GM19438 (cell line): ENCODE measurements at regions not wholly inside any gene's neighbourhood (a gene's known extent, or its start where the extent isn't known, plus 50 kb on each side); places are given as distances from the start of the nearest gene placed in this dataset.

Experiments used
- ATAC-seq: cut with Tn5 transposase; IDR thresholded peaks from one replicate; pipeline ENCODE4 v1.9.1; 2021; ENCODE audit warnings: low read depth; ENCODE audit not compliant: unreplicated experiment

- ATAC-seq: no peak
These were observed 262.7 kb upstream of the STT3B start for GRCh38 chr3:31270010-31270409.

DNA sequence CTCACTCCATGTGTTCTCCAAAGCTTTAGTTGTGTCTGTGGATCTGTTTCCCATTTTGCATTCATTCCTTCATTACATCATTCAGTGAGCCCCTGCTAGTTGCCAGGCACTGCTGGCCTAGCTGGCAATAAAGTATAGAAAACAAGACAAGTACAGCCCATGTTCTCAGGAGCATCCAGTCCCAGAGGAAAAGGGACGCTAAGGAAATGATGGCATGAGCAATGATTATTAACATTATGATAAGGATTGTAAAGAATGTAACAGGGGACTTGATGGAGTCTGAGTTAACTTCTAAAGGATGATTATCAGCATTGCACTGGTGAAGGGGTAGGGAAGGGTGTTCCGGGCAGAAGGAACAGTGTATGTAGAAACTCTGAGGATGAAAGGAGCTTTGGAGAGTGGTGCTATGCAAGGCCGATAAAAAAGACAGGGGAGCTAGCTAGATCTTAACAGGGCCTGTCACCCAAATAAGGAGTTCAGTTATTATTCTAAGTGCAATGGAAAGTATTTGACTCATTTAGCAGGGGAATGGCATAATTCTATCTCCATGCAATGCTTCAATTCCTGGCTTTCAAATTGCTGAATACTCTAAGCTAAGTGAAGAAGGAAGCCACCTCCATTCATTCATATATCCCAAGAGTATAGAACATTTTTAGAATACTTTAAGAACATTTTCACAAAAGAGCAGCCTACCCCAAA, 258.2 kb upstream of the STT3B start:
- no peak for ATAC-seq

DNA sequence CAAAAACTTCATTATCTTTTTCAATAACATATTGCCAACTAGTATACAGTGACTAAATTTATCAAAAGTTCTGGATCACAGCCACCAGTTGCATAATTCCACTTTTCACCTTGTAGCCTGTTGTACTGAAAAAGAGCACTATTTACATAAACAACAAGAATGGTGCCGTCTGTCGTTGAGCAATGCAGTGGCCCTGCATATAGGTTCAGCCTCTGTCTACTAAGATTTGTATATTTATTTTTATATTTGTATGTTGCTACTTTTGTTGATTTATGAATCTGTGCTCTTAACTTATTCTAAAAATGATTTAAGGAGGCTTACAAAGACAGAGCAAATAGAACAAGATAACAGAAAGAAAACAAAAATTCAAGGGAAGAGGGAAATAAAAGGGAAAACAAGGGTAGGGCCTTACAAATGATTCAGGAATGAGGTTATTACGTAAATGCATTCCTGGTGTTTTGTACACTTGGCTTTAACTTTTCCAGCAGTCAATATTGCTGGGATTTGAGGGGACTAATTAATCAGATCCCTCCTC, 257.6 kb upstream of the STT3B start:
- ATAC-seq: no peak

DNA sequence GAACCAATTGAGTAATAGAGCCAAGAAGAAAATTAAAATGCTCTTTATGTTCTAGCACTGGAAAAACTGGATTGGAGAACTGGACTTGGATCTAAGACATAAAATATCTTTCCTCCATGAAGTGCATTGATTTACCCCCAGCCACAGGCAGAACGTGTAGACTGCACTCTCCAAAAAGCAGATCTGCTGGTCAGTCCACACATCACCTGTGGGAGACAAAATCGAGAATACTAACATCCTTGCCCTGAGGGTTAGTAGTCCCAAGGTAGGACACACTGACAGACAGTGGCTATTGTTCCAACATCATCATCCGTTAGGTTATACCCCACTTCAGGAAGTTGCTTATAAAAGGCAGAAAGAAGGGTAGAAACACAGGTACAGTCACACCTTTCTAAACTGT, 257.1 kb upstream of the STT3B start:
- ATAC-seq: no peak

DNA sequence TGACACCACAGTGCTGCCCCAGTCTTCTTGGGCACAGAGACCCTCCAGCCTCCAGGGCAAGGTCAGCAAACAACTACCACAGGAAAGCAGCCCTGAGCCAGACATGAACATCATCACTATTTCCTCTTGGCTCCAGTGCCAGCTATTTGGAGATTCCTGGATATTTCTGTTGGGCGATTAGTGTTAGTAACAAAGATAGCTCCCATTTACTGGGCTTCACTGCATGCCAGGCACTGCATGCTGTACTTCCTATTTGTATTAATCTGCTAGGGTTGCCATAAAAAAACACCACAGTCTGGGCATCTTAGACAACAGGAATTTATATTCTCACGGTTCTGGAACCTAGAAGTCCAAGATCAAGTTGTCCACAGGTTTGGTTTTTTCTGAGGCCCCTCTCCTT, 255.1 kb upstream of the STT3B start:
- ATAC-seq: no peak

DNA sequence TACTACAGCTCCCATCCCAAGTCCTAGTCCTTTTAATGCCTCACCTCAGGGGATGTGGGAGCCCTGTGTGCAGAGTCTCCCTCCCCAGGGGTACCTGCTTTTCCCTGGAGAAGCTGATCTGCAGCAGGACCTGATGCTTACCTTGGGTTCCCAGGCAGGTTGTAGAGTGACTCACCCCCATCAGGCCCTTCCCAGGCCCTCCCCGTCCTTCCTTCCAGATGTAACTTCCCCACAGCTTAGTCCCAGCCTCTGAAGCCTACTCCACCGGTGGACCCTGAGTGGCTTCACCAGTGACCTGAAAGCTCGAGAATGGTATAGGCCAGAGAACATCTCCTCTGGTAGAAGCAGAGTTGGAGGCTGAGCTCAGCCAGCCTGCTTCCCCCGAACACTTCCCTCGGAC, 254.2 kb upstream of the STT3B start:
- ATAC-seq: no peak

DNA sequence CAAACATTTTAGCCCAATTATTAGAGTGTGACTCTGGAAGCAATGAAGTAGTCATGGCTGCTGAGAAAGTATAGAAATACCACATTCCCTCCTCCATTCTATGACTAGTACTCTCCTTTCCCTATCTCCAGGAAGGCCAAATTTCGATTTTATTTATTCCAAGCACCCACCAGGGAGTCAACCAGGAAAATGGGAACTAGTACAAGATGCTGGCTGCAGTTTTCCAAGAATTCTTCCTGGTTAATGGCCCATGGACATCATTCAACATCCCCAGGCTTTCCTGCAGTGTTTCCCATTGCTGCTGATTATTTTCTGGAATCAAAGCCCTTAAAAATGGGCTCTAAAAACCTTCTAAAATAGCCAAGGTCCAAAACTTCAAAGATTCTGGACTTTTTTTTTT, 247.9 kb upstream of the STT3B start:
- ATAC-seq: no peak

DNA sequence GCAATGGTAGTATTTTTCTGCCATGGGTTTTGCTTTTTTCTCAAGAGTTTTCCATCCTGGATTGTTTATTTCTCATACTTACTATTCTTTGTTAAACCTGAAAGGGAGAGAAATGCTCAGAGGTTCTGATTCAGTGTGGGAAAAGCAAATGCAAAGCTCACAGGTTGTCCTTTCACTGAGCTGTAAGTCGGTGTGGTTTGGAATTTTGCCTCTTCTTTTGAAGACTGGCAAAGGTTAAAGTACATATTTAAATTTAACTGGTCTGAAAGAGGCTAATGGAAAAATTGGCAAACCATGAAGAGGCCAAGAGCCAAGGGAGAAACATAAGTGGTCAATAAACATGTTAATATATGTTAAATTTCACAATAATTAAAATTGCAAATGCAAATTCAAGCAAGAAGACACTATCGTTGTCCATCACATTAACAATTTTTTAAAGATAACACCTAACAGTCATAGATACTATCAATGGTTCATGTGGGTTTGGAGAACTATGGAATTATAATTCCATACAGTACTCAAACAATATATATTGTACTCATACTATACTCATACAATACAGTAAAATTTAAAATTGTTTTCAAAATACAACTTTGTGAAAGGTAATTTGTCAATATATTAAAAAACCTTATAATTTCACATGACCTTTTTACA, 246.8 kb upstream of the STT3B start:
- no peak for ATAC-seq

GRCh38 chr3:31288224-31288623, 244.5 kb upstream of the STT3B start:
- no peak for ATAC-seq

- no peak for ATAC-seq
These were observed 244.1 kb upstream of the STT3B start for GRCh38 chr3:31288641-31289100.

GRCh38 chr3:31289584-31289983, 243.1 kb upstream of the STT3B start:
- ATAC-seq: no peak

GRCh38 chr3:31290046-31290445, 242.7 kb upstream of the STT3B start:
- ATAC-seq: no peak

DNA sequence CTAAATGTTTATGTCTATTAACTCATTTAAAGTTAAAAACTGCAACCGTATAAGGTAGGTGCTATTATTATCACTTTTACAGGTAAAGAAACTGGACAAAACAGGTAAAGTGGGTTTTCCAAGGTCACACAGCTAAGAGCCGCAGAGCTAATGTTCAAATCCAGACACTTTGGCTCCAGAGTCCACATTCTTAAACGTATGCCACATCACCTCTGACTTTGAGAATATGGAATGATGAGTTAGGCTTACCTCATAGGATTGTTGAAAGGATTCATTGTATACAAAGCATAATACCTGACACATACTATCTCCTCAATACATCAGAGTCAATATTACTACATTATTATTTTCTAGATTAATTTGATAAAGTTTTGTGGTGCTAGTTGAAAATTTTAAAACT, 240.9 kb upstream of the STT3B start:
- no peak for ATAC-seq

DNA sequence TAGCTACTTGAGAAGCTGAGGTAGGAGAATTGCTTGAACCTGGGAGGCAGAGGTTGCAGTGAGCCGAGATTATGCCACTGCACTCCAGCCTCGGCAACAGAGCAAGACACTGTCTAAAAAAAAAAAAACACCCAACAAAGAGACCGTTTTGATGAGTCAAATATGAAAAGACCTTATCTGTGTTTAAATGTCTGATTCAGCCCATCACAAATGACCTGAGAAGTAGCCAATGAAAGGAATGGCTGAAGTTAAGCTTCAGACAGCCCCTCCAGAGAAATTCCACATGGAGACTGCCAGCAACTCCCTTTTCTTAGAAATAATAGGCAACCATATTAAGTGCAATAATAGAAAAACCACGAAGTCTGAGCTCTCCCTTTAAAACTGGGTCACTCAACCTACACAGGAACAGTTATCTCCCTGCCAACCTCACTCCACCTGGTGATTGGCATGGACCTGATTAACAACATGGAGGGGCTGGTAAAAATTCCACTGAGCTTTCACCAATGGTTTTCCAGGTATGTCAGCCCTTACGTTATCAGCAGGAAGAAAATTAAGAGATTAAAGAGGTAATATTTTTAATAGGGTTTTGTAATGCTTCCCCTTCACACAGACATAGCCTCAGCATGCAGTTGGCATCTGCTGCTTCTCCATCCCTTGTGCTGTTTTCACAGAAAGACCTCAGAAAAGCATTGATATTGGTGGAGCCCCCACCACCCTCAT, 238.1 kb upstream of the STT3B start:
- ATAC-seq: no peak

DNA sequence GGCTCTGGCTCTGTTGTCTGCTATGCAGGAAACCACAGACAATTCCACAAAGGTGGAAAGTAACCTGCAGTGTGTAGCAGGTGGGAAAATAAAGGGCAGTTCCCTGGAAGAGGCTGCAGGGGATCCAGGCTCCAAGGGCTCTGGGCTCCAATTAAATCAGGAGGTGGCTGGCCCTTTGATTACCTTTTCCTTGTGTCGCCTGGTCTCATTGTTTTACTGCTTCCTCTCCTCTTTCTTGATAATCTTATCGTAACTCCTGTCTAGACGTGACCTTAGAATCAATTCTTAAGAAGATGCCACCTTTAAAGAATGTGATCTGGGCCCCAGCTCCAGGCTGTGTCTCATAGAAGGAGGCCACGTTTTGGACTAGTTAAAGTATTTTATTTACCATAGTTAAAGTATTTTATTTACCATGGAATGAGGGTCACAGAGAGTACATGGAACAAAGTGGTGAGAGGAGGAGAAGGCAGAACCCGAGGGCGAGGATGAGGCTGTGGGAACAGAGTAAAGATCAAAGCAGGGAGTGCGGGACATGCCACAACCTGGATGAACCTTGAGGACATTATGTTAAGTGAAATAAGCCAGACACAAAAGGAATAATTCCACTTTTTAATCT, 237.5 kb upstream of the STT3B start:
- ATAC-seq: no peak

DNA sequence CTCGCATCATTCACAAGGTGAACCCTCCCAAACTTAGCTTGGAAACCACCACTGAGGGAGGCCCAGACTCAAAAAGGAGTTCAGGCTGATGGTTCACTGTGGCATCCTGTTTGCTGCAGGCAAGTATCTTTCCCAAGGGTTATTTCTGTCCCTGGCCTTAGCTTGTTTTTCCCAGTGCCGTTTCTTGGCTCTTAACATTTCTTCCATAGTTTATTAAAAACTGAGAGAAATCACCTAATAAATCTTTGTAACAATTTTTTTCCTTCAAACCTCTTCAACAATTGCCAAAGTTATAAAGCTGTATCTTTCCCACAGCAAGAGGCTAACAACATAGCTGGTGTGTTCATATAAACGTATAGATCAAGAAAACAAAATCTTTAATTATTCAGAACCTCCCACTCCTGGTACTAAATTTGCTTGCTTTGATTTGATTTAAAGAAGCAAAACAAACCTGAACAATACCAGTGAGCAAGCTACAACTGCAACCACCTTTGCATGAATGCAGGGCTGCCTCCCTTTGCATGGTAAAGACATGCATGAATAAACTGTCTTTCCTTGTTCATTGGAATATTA, 234.9 kb upstream of the STT3B start:
- no peak for ATAC-seq

GRCh38 chr3:31300456-31301443, 232.0 kb upstream of the STT3B start:
- no peak for ATAC-seq

- ATAC-seq: no peak
These were observed 230.4 kb upstream of the STT3B start for GRCh38 chr3:31302343-31302742.

DNA sequence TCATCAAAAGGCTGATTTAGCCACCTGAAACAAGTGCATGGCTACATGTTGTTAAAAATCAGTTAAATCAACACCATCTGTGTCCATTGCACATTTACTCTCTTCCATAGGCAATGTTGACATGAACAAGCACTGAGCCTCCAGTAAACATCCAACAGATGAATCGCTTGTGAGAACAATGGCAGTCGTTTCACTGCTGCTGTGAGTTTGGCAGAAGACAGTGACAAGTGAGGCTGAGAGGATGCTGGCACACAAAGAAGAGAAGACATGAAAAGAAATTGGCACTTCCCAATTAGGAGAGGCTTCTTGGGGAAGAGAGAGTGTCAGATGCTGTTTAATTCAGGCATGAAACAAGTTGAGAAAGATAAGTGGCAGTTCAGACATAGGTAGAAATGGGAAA, 227.4 kb upstream of the STT3B start:
- no peak for ATAC-seq
